Esophagus (tissue), 2 donors: ENCODE measurements at regions not wholly inside any gene's neighbourhood (a gene's known extent, or its start where the extent isn't known, plus 50 kb on each side); places are given as distances from the start of the nearest gene placed in this dataset.

Source experiments
- H3K27ac ChIP-seq, 2 donors: one replicate each; pipeline ENCODE4 v1.5.1; 2013; ENCODE audit warnings: low read depth in 2 of 2, mild to moderate bottlenecking in 2 of 2, inconsistent platforms in 1 of 2, low read length in 1 of 2, moderate library complexity in 1 of 2
- H3K27me3 ChIP-seq, 2 donors: one replicate each; pipeline ENCODE4 v1.6.1; 2013; ENCODE audit warnings: low read length in 2 of 2, control low read depth in 1 of 2, mild to moderate bottlenecking in 1 of 2; ENCODE audit not compliant: insufficient read depth in 2 of 2, control insufficient read depth in 1 of 2
- H3K36me3 ChIP-seq, 2 donors: one replicate each; pipeline ENCODE4 v1.6.1; 2013; ENCODE audit warnings: low read length in 1 of 2; ENCODE audit not compliant: control insufficient read depth in 2 of 2, insufficient read depth in 2 of 2
- H3K4me1 ChIP-seq, 2 donors: one replicate each; pipeline ENCODE4 v1.6.1; 2013; ENCODE audit warnings: low read length in 1 of 2; ENCODE audit not compliant: control insufficient read depth in 2 of 2, insufficient read depth in 2 of 2
- H3K4me3 ChIP-seq, 2 donors: one replicate each; pipeline ENCODE4 v1.5.1; 2013; ENCODE audit warnings: low read length in 2 of 2, mild to moderate bottlenecking in 2 of 2, low read depth in 1 of 2, moderate library complexity in 1 of 2
- H3K9me3 ChIP-seq, 2 donors: one replicate each; pipeline ENCODE4 v1.6.1; 2013; ENCODE audit warnings: mild to moderate bottlenecking in 2 of 2, low read depth in 1 of 2, low read length in 1 of 2, moderate library complexity in 1 of 2; ENCODE audit not compliant: control insufficient read depth in 2 of 2, insufficient read depth in 1 of 2
- WGBS, 2 donors: extraction: QIAGEN DNeasy Blood & Tissue Kit; methylation state at CpG; one replicate each; pipeline ENCODE4 v1.1.7; 2013; 5-methylcytosine and 5-hydroxymethylcytosine counted together
- donor health status: healthy with polysubstance abuse.
- donor health status: Bipolar disorder and iron deficiency.

DNA sequence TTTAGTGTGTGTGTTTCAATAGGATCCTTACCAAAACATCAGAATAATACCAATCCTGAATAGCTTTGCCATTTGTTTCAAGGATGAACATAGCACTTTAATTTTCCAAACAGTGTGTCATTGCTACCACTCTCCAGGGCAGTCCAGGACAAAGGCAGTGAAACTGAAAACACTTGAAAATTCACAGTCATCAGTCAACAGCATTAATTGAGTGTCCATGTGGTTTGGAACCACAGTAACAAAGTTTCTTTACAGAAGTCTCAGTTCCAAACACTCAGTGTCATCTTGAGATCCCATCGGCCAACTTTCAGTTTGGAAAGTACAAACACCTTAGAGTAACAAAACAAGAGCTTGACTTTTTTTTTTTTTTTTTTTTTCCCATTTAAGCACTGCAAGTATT lies 228.4 kb upstream of the SOX5 start:
- WGBS, 2 donors: 81 to 86% methylated on average over 1 of the region's 1 CpG
- Histone ChIP-seq H3K4me1 (no peaks in the 10 kb centered on the region), H3K9me3 (no peaks in the 10 kb centered on the region), H3K27ac (no peak overlapping the region), H3K4me3 (no peak overlapping the region), H3K36me3 (no peaks in the 10 kb centered on the region), H3K27me3 (no peaks in the 10 kb centered on the region)

DNA sequence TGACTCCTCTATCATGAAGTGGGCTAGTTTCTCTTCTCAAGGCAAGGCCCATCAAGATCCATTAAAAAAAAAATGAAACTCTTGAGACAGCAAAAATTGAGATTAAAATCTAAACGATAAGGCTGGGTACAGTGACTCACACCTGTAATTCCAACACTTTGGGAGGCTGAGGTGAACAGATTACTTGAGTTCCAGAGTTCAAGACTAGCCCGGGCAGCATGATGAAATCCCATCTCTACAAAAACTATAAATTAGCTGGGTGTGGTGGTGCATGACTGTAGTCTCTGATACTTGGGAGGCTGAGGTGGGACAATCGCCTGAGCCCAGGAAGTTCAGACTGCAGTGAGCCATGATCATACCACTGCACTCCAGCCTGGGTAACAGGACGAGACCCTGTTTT lies 226.5 kb upstream of the SOX5 start:
- Histone ChIP-seq H3K4me1 (no peaks in the 10 kb centered on the region), H3K27ac (no peak overlapping the region), H3K36me3 (no peaks in the 10 kb centered on the region), H3K9me3 (no peaks in the 10 kb centered on the region), H3K4me3 (no peak overlapping the region), H3K27me3 (no peaks in the 10 kb centered on the region)
- 78 to 86% methylated on average over 4 of the region's 4 CpGs for WGBS, 2 donors

GRCh38 chr12:24175284-24175683 lies 225.8 kb upstream of the SOX5 start:
- WGBS, 2 donors: 74 to 75% methylated on average over 2 of the region's 2 CpGs
- Histone ChIP-seq H3K9me3 (no peaks in the 10 kb centered on the region), H3K4me3 (no peak overlapping the region), H3K36me3 (no peaks in the 10 kb centered on the region), H3K27me3 (no peaks in the 10 kb centered on the region), H3K4me1 (no peaks in the 10 kb centered on the region), H3K27ac (no peak overlapping the region)

- Histone ChIP-seq H3K36me3 (no peaks in the 10 kb centered on the region), H3K9me3 (no peaks in the 10 kb centered on the region), H3K27me3 (no peaks in the 10 kb centered on the region), H3K27ac (no peak overlapping the region), H3K4me1 (no peaks in the 10 kb centered on the region), H3K4me3 (no peak overlapping the region)
- 39 to 41% methylated on average over 7 of the region's 7 CpGs for WGBS, 2 donors
Observed at GRCh38 chr12:24173067-24173466, 223.6 kb upstream of the SOX5 start.

DNA sequence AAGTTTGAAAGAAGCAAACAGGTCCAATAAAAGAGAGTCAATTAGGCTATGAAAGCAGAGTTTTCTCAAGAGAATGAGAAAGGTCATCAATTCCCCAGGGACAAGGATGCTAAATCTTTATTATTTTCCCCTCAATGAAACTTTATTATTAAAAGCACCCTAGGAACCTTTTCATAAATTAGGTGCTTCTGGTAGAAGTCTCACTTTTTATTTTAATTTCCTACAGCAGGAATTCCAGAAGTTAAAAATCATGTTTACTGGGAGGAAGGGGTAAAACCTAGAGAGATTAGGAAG lies 223.2 kb upstream of the SOX5 start:
- Histone ChIP-seq H3K4me3 (no peak overlapping the region), H3K27me3 (no peaks in the 10 kb centered on the region), H3K9me3 (no peaks in the 10 kb centered on the region), H3K36me3 (no peaks in the 10 kb centered on the region), H3K4me1 (no peaks in the 10 kb centered on the region), H3K27ac (no peak overlapping the region)

DNA sequence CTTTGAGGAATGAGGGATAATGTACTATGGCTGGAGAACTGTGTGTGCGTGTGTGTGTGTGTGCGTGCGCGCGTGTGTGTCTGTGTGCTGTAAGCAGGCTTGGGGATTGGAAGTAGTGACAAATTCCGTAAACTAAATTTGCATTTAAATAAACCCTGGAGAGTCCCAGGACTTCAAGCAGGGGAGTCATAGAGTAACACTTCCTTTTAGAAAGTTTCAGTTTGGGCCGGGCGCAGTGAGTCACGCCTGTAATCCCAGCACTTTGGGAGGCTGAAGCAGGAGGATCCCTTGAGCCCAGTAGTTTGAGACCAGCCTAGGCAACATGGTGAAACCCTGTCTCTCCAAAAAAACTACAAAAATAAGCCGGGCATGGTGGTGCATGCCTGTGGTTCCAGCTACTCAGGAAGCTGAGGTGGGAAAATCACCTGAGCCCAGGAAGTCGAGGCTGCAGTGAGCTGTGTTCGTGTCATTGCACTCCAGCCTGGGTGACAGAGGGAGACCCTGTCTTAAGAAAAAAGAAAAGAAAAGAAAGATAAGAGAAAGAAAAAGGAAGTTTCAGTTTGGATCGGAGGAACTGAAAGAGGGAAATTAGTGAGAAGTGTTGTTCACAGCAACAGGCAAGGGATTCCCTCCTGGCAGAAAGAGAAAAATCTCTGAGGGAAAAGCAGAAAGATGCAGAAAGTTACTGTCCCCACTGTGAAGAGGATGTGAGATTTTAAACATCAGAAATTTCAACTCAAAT lies 222.7 kb upstream of the SOX5 start:
- Histone ChIP-seq H3K4me3 (no peak overlapping the region), H3K4me1 (no peaks in the 10 kb centered on the region), H3K9me3 (no peaks in the 10 kb centered on the region), H3K27me3 (no peaks in the 10 kb centered on the region), H3K36me3 (no peaks in the 10 kb centered on the region), H3K27ac (no peak overlapping the region)
- WGBS, 2 donors: 82 to 83% methylated on average over 13 of the region's 13 CpGs

DNA sequence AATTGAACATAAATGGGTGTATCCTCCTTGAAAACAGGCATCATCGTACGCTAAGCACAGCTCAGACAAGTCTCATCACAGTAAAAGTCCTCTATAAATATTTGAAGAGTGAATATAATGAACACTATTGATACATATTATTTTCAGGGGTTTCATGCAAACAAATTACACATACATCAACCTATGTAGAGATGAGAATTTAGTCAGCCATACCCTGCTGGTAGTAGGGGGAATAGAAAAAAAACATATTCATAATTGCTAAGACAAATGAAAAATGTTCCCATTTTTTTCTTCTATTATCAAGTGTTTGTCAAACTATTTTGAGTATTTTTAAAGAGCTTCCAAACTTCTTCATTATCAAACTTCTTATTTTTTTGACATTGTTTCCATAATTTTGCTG lies 205.6 kb upstream of the SOX5 start:
- Histone ChIP-seq H3K4me3 (no peak overlapping the region), H3K4me1 (no peaks in the 10 kb centered on the region), H3K27ac (no peak overlapping the region), H3K27me3 (no peaks in the 10 kb centered on the region), H3K36me3 (no peaks in the 10 kb centered on the region), H3K9me3 (no peaks in the 10 kb centered on the region)
- 90 to 96% methylated on average over 2 of the region's 2 CpGs for WGBS, 2 donors

DNA sequence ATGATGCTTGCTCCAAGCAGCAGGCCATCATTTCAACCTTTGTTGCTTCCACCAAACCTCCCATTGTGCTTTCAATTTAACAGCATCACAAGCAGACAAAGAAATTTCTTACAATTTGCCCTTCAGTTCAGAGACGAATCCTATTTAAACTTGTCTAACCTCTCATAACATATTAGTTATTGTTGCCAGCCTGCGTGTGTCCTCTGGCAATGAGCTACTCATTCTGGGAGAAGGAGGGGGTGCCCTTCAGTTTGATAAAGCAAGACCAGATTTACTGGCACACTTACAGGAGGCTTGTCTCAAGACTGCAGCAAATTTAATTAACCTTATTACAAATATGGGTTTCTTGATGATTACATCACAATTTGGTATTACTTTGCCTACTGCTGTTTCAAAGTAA lies 203.6 kb upstream of the SOX5 start:
- 34 to 40% methylated on average over 2 of the region's 2 CpGs for WGBS, 2 donors

GRCh38 chr12:24152270-24152669 lies 202.8 kb upstream of the SOX5 start:
- Histone ChIP-seq H3K27me3 (no peaks in the 10 kb centered on the region), H3K27ac (no peak overlapping the region), H3K4me1 (no peaks in the 10 kb centered on the region), H3K36me3 (no peaks in the 10 kb centered on the region), H3K4me3 (no peak overlapping the region), H3K9me3 (no peaks in the 10 kb centered on the region)
- 74 to 84% methylated on average over 3 of the region's 3 CpGs for WGBS, 2 donors

More for the DNA sequence above, 203.6 kb upstream of the SOX5 start:
- Histone ChIP-seq H3K36me3 (no peaks in the 10 kb centered on the region), H3K4me1 (no peaks in the 10 kb centered on the region), H3K4me3 (no peak overlapping the region), H3K27me3 (no peaks in the 10 kb centered on the region), H3K27ac (no peak overlapping the region), H3K9me3 (no peaks in the 10 kb centered on the region)

DNA sequence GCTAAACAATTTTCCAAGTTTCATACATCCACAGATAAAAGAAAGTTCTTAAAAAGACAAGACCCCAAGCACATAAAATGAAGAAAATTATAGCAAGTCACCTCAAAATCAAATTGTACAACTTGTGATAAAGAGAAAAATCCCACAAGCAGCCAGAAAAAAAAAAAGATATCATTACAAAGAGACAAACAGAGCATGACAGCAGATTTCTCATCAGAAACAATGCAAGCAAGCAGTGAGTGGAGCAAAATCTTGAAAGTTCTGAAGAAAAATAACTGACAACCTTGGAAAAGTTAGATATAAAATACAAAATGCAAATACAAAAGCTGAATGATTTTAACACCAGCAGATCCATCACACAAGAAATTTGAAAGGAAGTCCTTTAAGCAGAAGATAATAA lies 194.5 kb upstream of the SOX5 start:
- H3K27me3 ChIP-seq: no peaks in the 10 kb centered on the region
- no peaks in the 10 kb centered on the region for H3K9me3 ChIP-seq
- H3K4me3 ChIP-seq: no peak overlapping the region
- H3K36me3 ChIP-seq: no peaks in the 10 kb centered on the region
- no peaks in the 10 kb centered on the region for H3K4me1 ChIP-seq
- no peak overlapping the region for H3K27ac ChIP-seq
